Chondrocyte (in vitro differentiated cells): ENCODE measurements at regions not wholly inside any gene's neighbourhood (a gene's known extent, or its start where the extent isn't known, plus 50 kb on each side); places are given as distances from the start of the nearest gene placed in this dataset.

Experiments
- DNase-seq: peaks from one replicate; pipeline ENCODE4 v3.0.0; 2021; ENCODE audit warnings: mixed read lengths, low spot score
- H3K27ac Mint-ChIP-seq: one replicate; pipeline ENCODE4 v1.8.0; 2021; ENCODE audit warnings: mild to moderate bottlenecking, moderate library complexity, mixed read lengths; ENCODE audit not compliant: unreplicated experiment
- H3K27me3 Mint-ChIP-seq: 2 replicates; pipeline ENCODE4 v1.8.0; 2021; ENCODE audit warnings: low read depth, mixed read lengths
- H3K36me3 Mint-ChIP-seq: 2 replicates; pipeline ENCODE4 v1.8.0; 2021; ENCODE audit warnings: low read depth, mixed read lengths
- H3K4me1 Mint-ChIP-seq: 2 replicates; pipeline ENCODE4 v1.8.0; 2021; ENCODE audit warnings: low read depth, mild to moderate bottlenecking, mixed read lengths
- H3K4me3 Mint-ChIP-seq: one replicate; pipeline ENCODE4 v1.8.0; 2021; ENCODE audit warnings: mild to moderate bottlenecking, moderate library complexity, mixed read lengths; ENCODE audit not compliant: unreplicated experiment
- H3K9me3 Mint-ChIP-seq: 2 replicates; pipeline ENCODE4 v1.8.0; 2021; ENCODE audit warnings: low read depth, mixed read lengths
- CTCF ChIP-seq: fragments of 200-600 bp; sonication (generic); IDR thresholded peaks from 2 replicates; pipeline ENCODE4 v1.5.0; 2021; ENCODE audit warnings: antibody characterized with exemption, mild to moderate bottlenecking, moderate library complexity

GRCh38 chr12:58621126-58621525 lies 299.2 kb downstream of the LRIG3 start:
- TF ChIP-seq CTCF: no peak
- Mint-ChIP-seq H3K36me3 (no peaks in the 10 kb centered on the region), H3K4me1 (peaks cover 3% of the 10 kb centered on the region), H3K27me3 (no peaks in the 10 kb centered on the region), H3K9me3 (peaks cover 12% of the 10 kb centered on the region), H3K4me3 (no peak overlapping the region), H3K27ac (no peak overlapping the region)
- no peak for DNase-seq

GRCh38 chr12:58629376-58629775 lies 290.9 kb downstream of the LRIG3 start:
- H3K4me1 Mint-ChIP-seq: peaks cover 25% of the 10 kb centered on the region
- H3K36me3 Mint-ChIP-seq: no peaks in the 10 kb centered on the region
- H3K9me3 Mint-ChIP-seq: peaks cover 6% of the 10 kb centered on the region
- no peak overlapping the region for H3K27ac Mint-ChIP-seq
- DNase-seq: no peak
- no peak for TF ChIP-seq CTCF
- no peaks in the 10 kb centered on the region for H3K27me3 Mint-ChIP-seq
- no peak overlapping the region for H3K4me3 Mint-ChIP-seq

GRCh38 chr12:58633479-58633878 lies 286.8 kb downstream of the LRIG3 start:
- TF ChIP-seq CTCF: no peak
- H3K27ac Mint-ChIP-seq: no peak overlapping the region
- H3K36me3 Mint-ChIP-seq: peaks cover 5% of the 10 kb centered on the region
- H3K9me3 Mint-ChIP-seq: peaks cover 7% of the 10 kb centered on the region
- H3K4me1 Mint-ChIP-seq: peaks cover 18% of the 10 kb centered on the region
- H3K27me3 Mint-ChIP-seq: no peaks in the 10 kb centered on the region
- DNase-seq: no peak
- H3K4me3 Mint-ChIP-seq: no peak overlapping the region

- no peaks in the 10 kb centered on the region for H3K27me3 Mint-ChIP-seq
- DNase-seq: no peak
- TF ChIP-seq CTCF: no peak
Observed at GRCh38 chr12:58639318-58639934, 280.9 kb downstream of the LRIG3 start.

GRCh38 chr12:58640314-58640713 lies 280.0 kb downstream of the LRIG3 start:
- TF ChIP-seq CTCF: no peak
- Mint-ChIP-seq H3K27ac (no peak overlapping the region), H3K36me3 (peaks cover 5% of the 10 kb centered on the region), H3K4me3 (no peak overlapping the region), H3K27me3 (no peaks in the 10 kb centered on the region), H3K4me1 (peaks cover 45% of the 10 kb centered on the region), H3K9me3 (peaks cover 5% of the 10 kb centered on the region)
- DNase-seq: no peak

More at GRCh38 chr12:58639318-58639934, 280.9 kb downstream of the LRIG3 start:
- peak overlapping the region; percentile 36 for H3K27ac Mint-ChIP-seq
- peaks cover 5% of the 10 kb centered on the region for H3K36me3 Mint-ChIP-seq
- H3K9me3 Mint-ChIP-seq: peaks cover 7% of the 10 kb centered on the region
- H3K4me1 Mint-ChIP-seq: peaks cover 38% of the 10 kb centered on the region
- H3K4me3 Mint-ChIP-seq: no peak overlapping the region
